ENCODE measurements at regions not wholly inside any gene's neighbourhood (a gene's known extent, or its start where the extent isn't known, plus 50 kb on each side); places are given as distances from the start of the nearest gene placed in this dataset.

GRCh38 chr13:79246578-79246949 lies 159.5 kb downstream of the RBM26 start:
- TF ChIP-seq, protein P1, sequence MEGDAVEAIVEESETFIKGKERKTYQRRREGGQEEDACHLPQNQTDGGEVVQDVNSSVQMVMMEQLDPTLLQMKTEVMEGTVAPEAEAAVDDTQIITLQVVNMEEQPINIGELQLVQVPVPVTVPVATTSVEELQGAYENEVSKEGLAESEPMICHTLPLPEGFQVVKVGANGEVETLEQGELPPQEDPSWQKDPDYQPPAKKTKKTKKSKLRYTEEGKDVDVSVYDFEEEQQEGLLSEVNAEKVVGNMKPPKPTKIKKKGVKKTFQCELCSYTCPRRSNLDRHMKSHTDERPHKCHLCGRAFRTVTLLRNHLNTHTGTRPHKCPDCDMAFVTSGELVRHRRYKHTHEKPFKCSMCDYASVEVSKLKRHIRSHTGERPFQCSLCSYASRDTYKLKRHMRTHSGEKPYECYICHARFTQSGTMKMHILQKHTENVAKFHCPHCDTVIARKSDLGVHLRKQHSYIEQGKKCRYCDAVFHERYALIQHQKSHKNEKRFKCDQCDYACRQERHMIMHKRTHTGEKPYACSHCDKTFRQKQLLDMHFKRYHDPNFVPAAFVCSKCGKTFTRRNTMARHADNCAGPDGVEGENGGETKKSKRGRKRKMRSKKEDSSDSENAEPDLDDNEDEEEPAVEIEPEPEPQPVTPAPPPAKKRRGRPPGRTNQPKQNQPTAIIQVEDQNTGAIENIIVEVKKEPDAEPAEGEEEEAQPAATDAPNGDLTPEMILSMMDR (IDR thresholded peaks at IDR 0.05) = no peak
- TF ChIP-seq E2F1 (CRISPR knock-in tag; IDR thresholded peaks at IDR 0.05) = no peak
